Left cardiac atrium (tissue), 4 donors: ENCODE measurements at regions not wholly inside any gene's neighbourhood (a gene's known extent, or its start where the extent isn't known, plus 50 kb on each side); places are given as distances from the start of the nearest gene placed in this dataset.
"Not testable (repeated sequence)": the region's sequence is repeated elsewhere in the genome, so short reads cannot be mapped to it uniquely, and the experiment has no call there.

Experiments
- ATAC-seq, 2 donors: fragments of 200-7000 bp; cut with Tn5 transposase; one replicate each; pipeline ENCODE4 v1.9.1; 2020; ENCODE audit warnings: mild to moderate bottlenecking in 2 of 2, moderate library complexity in 2 of 2
- DNase-seq: peaks from one replicate; pipeline ENCODE4 v3.0.0-alpha.2; 2020
- intact Hi-C, 2 donors: fragments of 100-400 bp; cut with DNase I; formaldehyde crosslinking; loops; one replicate each; pipeline versions ENCODE4 v1.14.1 to v1.15.1; 2022 to 2023
- donor health status: DM: no; HTN: yes; CAD: no.
- donor health status: DM: no; HTN: yes; CAD: no; lungs with severe emphysema.
- donor health status: DM: yes; HTN: yes; CAD: no.
- donor health status: Dilated cardiomyopathy.

DNA sequence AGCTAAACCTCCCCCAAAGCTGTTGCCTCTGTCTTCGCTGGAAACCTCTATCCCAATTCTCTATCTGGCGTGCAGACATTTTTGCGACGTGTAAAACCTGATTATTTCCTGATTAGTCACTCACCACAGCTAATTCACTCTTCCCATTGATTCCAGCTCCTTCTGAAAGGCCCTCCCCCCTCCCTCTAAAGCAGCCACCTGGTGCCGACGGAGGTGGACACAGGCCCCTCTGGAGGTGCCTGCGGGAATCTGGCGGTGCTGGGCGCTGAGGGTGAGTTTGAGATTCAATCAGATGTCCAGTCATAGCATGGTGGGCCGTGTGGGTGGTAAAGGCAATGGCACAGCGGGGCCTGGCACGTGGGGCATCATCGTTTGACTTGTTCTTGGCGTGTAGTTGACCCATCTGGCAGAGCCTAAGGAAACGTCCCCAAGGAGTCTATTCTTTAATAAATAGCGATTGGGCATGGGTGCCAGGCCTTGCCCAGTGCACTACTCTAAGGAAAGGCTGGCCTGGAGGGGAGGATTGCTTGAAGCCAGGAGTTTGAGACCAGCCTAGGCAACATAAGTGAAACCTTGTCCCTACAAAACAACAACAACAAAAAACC is 271.1 kb upstream of the MVB12B start:
- no peak for DNase-seq
- intact Hi-C loops: no loop called here
- ATAC-seq: no peak

DNA sequence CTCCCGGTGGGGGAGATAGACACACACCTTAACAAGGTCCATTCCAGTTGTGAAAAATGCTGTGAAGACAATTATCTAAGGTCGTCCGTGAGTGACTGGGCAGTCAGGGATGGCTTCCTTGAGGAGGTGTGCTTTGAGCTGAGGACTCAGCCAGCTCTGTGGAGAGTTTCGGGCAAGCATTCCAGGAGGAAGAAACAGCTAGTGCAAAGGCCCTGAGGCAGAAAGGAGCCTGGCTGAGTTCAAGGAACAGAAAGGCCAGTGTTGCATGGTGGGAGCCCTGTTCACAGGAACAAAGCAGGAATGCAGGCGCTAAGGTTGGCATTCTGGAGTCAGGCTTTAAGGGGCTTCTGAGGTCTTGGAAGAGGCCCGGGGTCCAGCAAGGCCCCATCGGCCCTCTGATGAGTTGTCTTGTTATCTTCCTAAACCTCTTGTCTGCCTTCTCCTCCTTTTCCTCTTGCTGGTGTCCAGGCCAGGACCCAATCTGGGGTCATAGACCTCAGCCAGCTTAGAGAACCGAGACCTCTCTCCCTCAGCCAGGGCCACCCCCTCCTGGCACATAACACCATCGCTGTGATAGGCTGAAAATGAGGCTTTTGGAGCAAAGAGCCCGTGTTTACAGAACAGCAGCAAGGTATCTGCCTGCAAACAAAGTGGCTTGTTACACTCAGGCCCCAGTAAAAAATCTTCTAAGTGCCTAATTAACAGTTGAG is 270.2 kb upstream of the MVB12B start:
- no peak for DNase-seq
- ATAC-seq: no peak
- intact Hi-C loops: no loop called here

DNA sequence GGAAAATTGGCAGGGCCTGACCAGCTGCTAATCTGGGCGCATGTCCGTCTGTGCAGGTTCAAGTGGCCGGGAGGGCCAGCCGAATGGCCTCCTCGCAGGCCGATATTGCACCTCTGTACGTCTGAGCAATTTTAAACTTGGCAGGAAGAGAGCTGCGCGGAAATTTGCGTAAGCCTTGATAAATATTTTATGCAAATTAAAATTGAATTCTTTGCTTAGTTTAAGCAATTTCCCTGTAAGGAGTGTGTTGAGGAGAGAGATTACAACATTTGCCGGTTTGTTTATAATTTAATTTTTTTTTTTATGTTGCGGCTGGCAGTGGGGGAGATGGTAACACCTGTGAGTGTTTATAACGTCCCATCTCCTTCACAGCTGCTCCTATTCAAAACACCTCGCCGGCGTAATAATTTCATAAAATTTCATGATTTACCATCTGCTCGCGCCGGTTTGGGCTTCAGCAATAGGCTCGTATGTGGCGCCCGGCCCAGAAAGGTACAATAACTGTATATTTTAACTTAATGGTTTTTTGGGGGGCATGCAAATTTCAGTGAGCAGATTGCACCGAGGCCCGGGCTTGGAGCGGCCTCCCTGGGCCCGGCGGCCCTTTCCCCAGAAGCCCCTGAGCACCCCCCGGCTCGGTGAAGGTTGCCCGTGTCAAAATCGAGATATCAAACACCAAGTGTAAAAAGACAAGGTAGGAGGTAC is 269.4 kb upstream of the MVB12B start:
- intact Hi-C loops: no loop called here
- ATAC-seq: no peak
- DNase-seq: no peak

DNA sequence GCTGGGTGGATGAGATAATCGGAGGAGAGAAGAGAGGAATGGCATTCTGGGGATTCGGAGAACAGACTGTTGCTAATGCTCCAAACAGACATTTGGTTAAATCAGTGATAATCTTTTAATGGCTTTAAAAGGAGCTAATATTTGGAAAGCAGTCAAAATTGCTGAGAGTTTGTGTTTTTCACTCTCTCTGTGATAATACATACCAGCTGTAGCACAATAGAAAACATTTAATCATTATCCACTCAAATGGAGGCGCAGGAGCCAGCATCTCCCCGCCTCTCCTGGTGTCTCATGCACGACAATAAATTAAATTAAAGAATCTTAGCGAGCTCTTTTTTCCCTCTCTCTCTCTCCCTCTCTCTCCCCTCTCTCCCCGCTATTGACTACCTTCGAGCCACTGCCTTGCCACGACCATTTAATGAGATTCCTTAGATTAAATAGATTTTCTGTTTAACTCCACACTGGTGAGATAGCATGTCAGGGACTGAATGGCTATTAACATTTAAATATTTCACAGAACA is 268.6 kb upstream of the MVB12B start:
- intact Hi-C loops: no loop called here
- ATAC-seq: no peak
- DNase-seq: no peak

DNA sequence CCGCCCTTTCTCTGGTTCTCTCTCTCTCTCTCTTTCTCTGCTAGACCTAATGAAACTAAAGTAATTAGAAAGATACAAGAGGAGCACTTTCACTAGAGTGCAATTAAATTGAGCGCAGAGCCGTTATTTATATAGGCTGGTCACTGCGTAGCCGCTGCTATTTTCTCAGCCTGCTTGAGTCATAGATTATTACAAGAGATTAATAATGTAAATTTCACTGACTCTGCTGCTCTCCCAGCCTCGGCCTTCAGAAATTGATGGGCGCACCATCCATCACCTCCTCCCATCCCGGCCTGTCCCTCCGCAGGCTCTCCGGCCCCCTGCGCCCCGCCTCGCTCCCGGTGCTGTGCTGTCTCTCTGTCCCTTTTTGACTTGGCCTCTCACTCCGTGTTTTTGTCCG is 268.0 kb upstream of the MVB12B start:
- no peak for ATAC-seq

DNA sequence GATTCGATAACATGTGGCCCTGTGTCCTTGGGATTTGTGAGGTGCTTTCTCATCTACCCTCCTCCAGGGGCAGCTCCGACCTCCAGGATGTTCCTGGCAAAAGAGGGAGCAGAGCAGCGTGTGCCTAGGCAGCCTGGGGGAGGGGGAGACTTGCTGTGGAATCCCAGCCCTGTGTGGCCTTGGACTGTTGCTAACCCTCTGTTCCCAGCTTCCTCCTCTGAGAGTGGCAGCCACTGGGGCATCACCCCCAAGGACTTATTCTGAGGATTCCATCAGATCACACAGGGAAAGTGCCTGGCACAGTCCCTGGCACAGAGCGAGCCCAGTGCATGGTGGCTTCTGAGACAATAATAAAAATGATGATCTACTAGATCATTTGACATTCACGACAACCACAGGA is 265.1 kb upstream of the MVB12B start:
- intact Hi-C loops: no loop called here
- ATAC-seq (no peak), DNase-seq (no peak)

More for the DNA sequence above, 268.0 kb upstream of the MVB12B start:
- intact Hi-C loops: no loop called here
- no peak for DNase-seq

DNA sequence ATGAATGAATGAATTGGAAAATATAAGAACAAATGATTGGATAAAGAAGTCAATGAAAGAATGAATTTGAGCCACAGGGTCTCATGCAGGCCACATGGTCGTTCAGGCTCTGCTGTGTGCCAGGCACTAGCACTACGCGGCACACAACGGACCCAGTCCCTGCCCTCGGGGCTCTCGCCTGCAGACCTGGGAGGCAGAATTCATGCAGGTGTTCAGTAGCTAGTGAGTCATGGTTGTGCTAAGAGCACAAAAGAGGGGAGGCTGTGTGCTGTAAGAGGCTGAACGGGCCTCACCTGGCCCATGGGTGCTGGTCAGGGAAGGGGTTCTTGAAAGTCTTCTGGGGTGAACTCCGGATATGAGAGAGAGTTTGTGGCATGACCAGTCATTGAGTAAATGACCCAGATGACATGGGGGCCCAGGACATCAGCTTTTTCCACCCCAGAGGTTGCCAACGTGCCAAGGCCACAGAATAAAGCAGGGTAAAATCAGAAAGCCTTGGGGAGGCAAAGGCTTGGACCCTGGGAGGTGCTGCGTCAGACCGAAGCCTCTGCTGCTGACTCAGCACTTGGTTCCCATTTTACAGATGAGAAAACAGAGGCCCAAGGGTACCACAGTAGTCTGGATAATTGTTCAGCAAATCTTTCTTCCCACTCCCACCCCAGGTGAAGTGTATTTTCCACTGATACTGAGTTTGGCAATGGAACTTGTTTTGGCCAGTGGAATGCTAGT is 264.3 kb upstream of the MVB12B start:
- ATAC-seq (no peak), DNase-seq (no peak)
- intact Hi-C loops: no loop called here

DNA sequence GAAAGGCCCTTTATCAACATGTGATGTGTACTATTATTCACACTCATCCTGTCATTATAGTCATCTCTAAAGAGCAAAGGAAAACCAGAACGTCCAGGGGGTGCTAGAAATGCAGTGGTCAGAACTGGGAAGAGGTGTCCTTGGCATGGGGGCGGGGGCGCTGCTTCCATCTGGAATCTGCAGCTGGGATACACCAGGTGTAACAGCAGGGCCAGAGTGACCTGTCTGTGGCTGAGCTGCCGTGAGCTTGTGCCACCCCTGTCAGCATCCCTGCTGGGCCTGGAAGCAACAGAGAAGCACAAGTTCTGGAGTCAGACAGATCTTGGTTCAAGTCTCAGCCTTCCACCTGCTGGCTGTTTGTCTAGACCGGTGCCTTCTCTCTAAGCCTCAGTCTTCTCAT is 263.3 kb upstream of the MVB12B start:
- intact Hi-C loops: no loop called here

DNA sequence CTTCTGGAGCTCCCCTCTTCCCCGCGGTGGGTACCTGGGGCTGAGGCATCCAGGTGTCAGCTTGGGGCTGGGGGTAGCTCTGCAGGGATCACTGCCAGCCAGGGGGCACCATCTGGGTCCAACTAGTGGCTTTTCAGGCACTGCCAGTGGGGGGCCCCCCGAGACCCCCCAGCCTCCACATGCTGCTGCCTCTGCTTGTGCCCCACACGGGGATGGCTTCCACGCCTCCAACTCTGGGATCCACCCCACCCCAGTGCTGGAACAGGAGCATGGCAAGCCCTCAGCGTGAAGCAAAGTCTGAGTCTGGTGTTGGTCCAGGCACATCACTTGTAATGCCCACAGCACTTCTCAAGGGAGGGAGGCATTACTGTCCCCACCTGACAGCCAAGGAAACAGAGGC is 260.5 kb upstream of the MVB12B start:
- intact Hi-C loops: no loop called here
- no peak for ATAC-seq
- DNase-seq: no peak

More for the DNA sequence above, 263.3 kb upstream of the MVB12B start:
- DNase-seq (no peak), ATAC-seq (no peak)

DNA sequence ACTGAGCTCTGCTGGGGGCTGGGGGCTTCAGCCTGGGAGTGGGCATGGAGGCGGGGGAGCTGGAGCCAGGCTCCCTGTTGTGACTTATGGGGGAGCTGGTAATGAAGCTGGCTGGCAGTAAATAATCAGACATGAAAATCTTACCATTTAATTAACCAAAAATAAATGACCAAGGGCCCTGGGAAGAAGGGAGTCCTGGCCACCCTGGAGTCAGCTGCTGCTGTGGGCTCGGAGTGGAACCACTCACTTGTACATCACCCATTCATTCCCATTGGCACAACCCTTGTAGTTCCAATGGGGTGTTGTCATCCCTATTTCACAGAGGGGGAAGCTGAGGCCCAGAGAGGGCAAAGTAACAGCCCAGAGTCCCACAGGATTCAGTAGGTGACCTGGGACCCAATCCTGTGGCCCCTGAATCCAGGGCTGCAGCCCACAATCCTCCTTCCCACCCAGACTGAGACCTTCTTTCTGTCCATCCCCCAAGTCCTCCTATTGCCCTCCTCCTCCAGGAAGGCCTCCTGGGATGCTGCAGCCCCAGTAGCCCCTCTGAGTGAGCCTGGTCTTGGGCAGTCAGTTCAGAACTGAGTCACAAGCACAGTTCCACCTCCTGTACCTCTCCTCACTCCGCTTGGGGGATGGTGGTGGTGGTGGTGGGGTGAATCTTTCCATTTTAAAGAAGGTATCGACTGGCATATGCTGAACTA is 259.4 kb upstream of the MVB12B start:
- no peak for DNase-seq
- no peak for ATAC-seq
- intact Hi-C loops: no loop called here

DNA sequence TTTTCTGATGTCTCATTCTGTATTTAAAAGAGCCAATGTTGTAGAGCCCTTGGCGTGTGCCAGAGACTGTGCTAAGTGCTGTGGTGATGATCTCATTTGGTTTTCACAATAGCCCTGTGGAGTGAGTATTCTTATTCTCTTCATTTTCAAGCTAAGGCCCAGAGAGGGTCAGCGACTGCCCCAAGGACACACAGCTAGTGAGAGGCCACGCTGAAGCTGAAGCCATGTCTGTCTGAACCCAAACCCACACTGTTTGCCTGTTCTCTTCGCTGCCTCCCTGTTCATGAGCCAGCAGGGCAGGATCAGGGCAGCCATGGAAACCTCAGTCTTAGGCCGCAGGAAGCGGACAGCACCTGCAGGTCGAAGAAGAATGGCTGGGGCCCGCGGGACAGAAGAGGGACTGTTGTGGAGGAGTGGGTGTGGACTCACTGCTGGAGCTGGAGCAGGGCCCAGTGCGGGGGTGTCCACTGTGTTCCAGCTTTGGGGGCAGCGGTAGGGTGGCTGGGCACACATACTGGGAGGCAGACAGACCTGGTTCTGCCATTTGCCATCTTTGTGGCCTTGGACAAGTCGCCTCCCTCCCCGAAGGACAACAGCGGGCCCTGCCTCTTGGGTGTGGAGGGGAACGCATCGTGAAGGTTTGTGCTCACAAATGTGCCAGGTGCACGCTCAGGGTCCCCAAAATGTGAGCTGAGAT is 257.9 kb upstream of the MVB12B start:
- ATAC-seq (no peak), DNase-seq (no peak)

DNA sequence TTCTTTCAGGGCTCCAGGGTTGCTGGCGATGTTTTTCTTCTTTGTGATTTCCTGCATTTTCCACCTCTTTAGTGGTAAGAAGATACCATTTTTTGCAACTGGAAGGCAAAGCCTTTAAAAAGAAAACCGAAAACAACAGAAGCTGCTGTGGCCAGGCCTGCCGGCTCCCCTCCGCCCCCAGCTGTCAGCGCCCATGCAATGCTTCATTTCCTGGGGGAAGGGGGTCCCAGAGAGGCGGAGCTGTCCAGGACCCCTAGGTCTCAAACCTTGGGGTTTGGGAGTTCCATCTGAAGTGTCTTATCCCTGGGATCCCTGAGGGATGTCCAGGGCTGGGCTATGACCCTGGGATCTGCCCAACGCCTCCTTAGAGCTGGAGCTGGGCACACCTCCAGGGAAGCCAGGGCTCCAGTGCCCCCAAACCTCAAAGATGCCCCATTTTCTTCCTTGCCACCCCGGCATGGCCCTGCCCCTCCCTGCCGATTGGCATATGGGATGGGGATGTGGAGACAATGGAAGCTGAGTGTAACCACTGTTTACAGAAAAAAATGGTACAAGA is 257.2 kb upstream of the MVB12B start:
- intact Hi-C loops: no loop called here

More for the DNA sequence above, 257.9 kb upstream of the MVB12B start:
- intact Hi-C loops: no loop called here

DNA sequence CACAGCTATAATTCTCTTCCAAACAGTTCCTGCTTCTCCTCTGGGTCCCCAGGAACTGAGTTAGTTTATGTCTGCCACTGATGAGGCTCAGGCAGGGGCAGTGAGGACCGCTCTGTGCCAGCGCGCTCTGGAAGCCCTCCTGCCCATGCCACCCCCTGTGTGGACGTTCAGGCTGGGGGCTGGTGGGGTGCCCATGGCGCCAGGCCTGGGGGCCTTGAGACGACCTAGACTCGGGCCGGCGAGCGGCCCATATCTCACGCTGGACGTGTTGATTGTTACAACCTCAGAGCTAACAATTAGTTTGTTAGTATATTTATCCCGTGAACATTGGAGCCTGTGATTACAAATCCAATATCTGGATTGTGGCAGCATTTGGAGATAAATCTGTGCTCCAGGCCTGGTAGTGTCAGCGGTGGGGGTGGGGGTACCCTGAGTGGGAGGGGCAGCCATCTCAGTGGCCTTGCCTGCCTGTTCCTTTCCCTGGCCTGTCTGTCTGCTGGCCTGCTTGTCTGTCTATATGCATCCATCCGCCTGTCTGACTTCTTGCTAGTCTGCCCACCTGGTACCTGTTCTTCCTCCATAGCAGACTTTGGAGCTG is 256.5 kb upstream of the MVB12B start:
- DNase-seq (no peak), ATAC-seq (no peak)
- intact Hi-C loops: no loop called here

More for the DNA sequence above, 257.2 kb upstream of the MVB12B start:
- DNase-seq: no peak
- no peak for ATAC-seq

DNA sequence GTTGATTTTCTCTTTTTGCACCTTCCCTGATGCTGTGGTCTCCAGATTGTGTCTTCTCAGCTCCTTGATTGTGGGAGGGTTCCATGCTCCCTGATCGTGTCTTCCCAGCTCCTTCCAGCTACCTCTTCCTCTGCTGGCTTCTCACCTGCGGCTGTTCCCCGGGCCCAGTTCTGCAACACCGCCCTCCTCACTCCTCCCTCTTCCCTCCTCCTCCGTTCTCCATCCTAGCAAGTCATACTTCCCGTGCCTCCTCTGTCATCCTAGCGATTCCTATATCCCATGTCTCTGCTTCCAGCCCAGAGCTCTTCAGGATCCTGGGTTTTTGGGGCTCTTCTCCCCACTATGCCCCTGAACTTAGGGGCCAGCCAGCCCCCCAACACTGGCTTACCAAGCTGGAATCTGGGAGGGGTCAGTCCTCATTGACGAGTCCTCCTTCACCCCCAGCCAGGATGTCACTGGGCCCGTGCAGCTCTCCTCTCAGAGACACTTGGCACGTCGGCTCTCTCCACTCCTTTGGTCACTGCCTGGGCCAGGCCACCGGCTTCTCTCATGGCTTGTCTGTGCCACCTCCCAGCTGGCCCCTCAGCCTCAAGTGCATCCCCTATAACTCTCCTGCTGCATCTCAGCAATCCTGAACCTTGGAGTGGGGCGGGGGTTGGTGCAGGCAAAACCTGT is 255.4 kb upstream of the MVB12B start:
- DNase-seq (no peak), ATAC-seq (no peak)
- intact Hi-C loops: no loop called here

DNA sequence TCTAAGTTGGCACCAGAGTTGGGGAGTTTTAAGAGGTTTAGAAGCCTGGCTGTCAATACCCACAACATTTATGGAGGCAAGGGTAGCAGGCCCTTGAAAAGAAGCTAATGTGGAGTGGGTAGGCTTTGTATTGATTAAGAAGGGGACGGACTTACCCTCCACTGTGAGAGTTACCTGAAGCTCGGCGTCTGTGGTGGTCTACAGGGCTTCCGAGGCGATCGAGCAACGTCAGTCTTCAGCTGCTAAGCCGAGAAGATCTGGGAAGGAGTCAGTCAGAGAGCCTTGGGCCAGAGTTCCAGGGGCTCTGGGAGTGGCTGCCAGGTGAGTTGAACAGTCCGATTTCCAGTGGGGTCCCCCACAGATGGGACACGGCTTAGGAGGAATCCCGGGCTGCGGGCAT is 249.0 kb upstream of the MVB12B start:
- DNase-seq, intact Hi-C loops, ATAC-seq: not testable (repeated sequence)

DNA sequence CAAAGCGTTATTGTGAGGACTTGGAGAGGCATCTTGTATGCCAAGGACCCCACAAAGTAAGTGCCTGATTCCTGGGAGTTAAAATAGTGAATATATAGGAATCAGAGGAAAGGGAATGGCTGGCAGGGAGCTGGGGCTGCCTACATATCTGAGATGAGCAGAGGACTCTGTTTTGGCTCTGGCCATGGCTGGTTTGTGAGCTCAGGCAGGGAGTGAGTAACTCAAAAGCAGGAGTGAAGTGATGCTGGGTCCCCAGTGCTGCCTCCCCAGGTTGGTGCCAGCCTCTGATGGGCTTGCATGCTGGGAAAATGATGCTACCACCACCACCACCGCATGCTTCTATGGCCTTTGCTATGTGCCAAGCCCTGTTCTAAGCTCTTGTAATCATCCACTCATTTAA is 246.0 kb upstream of the MVB12B start:
- ATAC-seq (no peak), DNase-seq (no peak)
- intact Hi-C loops: no loop called here

DNA sequence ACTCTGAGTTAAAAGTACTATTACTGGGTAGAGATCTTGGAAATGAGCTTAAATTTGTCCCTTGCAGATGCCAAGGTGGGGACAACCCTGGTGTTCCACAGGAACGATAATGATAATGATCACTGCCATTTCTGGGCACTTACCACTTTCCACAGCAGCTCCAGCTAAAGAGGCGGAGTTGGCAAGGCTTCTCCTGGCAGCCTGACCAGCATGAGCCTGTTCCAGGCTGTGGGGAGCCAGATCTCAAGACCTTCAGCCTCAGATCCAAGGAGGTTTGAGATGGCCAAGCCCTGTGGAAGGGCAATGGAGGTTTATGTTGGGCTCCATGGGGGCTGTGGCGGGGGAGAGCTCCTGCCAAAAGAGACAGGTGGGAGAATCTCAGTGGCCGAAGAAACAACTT is 244.9 kb upstream of the MVB12B start:
- ATAC-seq: no peak
- intact Hi-C loops: no loop called here
- no peak for DNase-seq
